ENCODE measurements at regions not wholly inside any gene's neighbourhood (a gene's known extent, or its start where the extent isn't known, plus 50 kb on each side); places are given as distances from the start of the nearest gene placed in this dataset.

DNA sequence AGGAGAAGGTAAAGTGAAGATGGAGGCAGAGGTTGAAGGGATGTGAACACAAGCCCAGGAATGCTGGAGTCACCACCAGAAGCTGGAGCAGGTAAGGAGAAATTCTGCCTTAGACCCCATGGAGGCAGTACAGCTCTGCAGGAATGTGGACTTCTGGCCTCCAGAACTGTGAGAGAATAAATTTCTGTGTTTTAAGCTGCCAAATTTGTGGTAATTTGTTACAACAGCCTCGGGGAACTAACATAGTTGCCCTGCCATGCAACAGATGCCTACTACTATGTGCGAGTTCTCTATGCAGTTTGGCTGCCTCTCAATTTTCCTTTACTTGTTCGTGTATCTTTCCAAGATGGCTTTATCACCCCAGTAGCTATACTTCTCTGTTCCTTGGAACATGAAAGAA lies 394.1 kb downstream of the TUSC7 start:
- TF ChIP-seq POLR2A (IDR thresholded peaks at IDR 0.05) = no peak
- TF ChIP-seq POLR2AphosphoS5 (IDR thresholded peaks at IDR 0.05) = no peak
- TF ChIP-seq, protein P1, sequence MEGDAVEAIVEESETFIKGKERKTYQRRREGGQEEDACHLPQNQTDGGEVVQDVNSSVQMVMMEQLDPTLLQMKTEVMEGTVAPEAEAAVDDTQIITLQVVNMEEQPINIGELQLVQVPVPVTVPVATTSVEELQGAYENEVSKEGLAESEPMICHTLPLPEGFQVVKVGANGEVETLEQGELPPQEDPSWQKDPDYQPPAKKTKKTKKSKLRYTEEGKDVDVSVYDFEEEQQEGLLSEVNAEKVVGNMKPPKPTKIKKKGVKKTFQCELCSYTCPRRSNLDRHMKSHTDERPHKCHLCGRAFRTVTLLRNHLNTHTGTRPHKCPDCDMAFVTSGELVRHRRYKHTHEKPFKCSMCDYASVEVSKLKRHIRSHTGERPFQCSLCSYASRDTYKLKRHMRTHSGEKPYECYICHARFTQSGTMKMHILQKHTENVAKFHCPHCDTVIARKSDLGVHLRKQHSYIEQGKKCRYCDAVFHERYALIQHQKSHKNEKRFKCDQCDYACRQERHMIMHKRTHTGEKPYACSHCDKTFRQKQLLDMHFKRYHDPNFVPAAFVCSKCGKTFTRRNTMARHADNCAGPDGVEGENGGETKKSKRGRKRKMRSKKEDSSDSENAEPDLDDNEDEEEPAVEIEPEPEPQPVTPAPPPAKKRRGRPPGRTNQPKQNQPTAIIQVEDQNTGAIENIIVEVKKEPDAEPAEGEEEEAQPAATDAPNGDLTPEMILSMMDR (IDR thresholded peaks at IDR 0.05) = no peak

Data from transverse colon (tissue), 4 donors.